ENCODE measurements at regions not wholly inside any gene's neighbourhood (a gene's known extent, or its start where the extent isn't known, plus 50 kb on each side); places are given as distances from the start of the nearest gene placed in this dataset.

DNA sequence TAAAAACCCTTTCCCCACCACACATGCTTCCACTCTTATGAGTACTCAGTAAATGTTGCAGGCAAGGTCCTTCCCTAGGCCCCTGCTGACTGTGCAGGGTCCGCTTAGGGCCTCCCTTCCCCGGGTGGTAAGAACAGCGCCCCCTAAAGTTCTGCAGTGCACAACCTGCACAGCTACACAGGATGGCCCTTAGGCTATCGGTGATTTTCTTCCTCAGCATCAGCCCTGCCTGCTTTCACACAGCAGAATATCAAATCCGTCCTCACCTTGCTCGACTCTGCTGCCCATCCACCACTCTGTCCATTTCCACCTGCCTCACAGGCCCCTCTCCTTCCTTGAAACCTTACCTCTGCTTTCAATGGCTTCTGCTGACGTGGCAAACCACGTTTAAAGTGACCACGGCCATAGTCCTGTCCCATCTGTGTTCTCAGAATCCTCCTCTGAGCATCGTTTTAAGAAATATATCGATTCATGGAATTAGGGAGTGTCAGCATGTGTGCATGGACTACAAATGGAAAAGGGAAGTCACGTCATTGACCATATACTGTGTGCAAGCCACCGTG is 51.4 kb upstream of the TMEM132E start:
- no peak for TF ChIP-seq CTCF (IDR thresholded peaks at IDR 0.05; ENCODE audit: low read depth, low read length, missing control alignments)
- no peak for DNase-seq (ENCODE audit: low read depth)
- no peak overlapping the region for H3K4me3 ChIP-seq (ENCODE audit: low read depth, low read length)
- in situ Hi-C loops (cut with HindIII; ENCODE audit: low sequenced_read_pairs), result loop anchor here (25.0 kb wide), 3 partner anchors 91 to 609 kb away; partner anchors contain the start of genes CCL8, NLE1 and UNC45B

- in situ Hi-C loops (cut with HindIII; ENCODE audit: low sequenced_read_pairs), result loop anchor here (25.0 kb wide), 3 partner anchors 90 to 610 kb away; partner anchors contain the start of genes CCL8, NLE1 and UNC45B
- no peak for DNase-seq (ENCODE audit: low read depth)
- H3K4me3 ChIP-seq (ENCODE audit: low read depth, low read length), result no peak overlapping the region
- TF ChIP-seq CTCF (IDR thresholded peaks at IDR 0.05; ENCODE audit: low read depth, low read length, missing control alignments), result no peak
Measured at GRCh38 chr17:34527136-34527907, 52.1 kb upstream of the TMEM132E start.

- no peak for DNase-seq (ENCODE audit: low read depth)
- no peak for TF ChIP-seq CTCF (IDR thresholded peaks at IDR 0.05; ENCODE audit: low read depth, low read length, missing control alignments)
- no peak overlapping the region for H3K4me3 ChIP-seq (ENCODE audit: low read depth, low read length)
- in situ Hi-C loops (cut with HindIII; ENCODE audit: low sequenced_read_pairs), result loop anchor here (25.0 kb wide), 3 partner anchors 88 to 612 kb away; partner anchors contain the start of genes CCL8, NLE1 and UNC45B
Measured at GRCh38 chr17:34525651-34526050, 53.7 kb upstream of the TMEM132E start.

DNA sequence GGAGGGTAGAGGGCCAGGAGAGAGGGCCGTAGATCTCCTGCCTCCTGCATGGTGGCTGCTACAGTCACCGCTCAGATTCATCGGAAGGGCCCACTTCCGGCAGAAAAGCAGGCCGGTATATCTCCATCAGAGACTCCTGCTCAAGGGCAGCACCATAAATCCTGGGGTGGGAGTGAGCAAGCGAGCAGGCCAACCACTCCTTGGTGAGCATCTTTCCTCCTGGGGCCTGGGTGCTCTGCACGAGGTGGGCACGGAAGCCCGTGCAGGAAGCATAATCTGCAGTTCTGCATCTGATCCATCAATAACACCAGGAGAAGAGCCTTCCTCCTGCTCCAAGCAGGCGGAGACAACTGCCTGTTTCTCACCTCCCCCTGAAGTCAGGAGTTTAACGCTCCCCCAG is 57.4 kb upstream of the TMEM132E start:
- TF ChIP-seq CTCF (IDR thresholded peaks at IDR 0.05; ENCODE audit: low read depth, low read length, missing control alignments), result no peak
- DNase-seq (ENCODE audit: low read depth), result no peak
- no peak overlapping the region for H3K4me3 ChIP-seq (ENCODE audit: low read depth, low read length)
- in situ Hi-C loops (cut with HindIII; ENCODE audit: low sequenced_read_pairs), result no loop called here

DNA sequence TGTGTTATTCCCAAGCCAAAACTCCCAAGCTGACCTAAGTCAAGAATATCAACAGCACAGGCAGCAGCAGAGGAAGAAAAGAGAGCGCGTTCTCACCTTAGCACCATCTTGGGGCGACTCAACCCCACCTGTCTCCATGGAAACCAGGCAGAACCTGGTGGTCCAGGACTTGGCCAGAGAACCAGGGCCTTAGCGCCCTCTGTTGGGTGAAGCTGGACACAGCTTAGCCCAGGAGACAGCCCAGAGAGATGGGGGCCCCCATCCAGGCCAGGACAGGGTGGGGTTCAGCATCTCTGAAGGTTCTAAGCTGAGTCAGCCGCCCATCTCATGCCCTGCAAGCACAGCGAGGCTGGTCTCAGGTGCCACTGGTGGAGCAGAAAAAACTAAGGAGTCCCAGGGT is 60.1 kb upstream of the TMEM132E start:
- in situ Hi-C loops (cut with HindIII; ENCODE audit: low sequenced_read_pairs), result no loop called here
- TF ChIP-seq CTCF (IDR thresholded peaks at IDR 0.05; ENCODE audit: low read depth, low read length, missing control alignments), result peak; percentile 27
- DNase-seq (ENCODE audit: low read depth), result no peak
- H3K4me3 ChIP-seq (ENCODE audit: low read depth, low read length), result no peak overlapping the region

DNA sequence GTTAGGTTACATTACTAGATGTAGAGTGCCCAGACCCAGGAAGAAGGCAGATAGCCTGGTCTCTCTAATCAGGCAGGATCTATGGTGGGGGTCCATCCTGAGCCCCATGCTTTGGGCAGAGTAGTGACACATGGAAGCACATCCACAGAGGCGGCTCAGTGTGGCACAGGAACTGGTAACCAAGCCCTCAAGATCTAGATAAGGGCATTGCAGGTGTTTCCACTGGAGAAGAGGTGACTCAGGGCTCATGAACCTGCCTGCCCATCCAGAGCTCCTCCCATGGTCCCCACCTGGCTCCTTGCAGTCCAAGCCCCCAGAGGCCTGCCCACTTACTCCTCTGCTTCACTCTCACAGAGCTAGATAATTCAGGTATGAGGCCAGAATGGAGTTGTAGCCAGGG is 62.0 kb upstream of the TMEM132E start:
- in situ Hi-C loops (cut with HindIII; ENCODE audit: low sequenced_read_pairs), result no loop called here
- DNase-seq (ENCODE audit: low read depth), result no peak
- H3K4me3 ChIP-seq (ENCODE audit: low read depth, low read length), result no peak overlapping the region
- TF ChIP-seq CTCF (IDR thresholded peaks at IDR 0.05; ENCODE audit: low read depth, low read length, missing control alignments), result no peak

Measured in astrocyte of the cerebellum (primary cell).